GM23338 (cell line): ENCODE measurements at regions not wholly inside any gene's neighbourhood (a gene's known extent, or its start where the extent isn't known, plus 50 kb on each side); places are given as distances from the start of the nearest gene placed in this dataset.

Experiments
- ATAC-seq: fragments of 200-7000 bp; cut with Tn5 transposase; 3 replicates; pipeline ENCODE4 v1.9.1; 2020
- DNase-seq: peaks from one replicate; pipeline ENCODE4 v3.0.0-alpha.2; 2015; ENCODE audit warnings: low spot score
- H2AFZ ChIP-seq: fragments of 200-600 bp; sonication (generic); 2 replicates; pipeline ENCODE4 v1.8.0; 2016; ENCODE audit warnings: antibody characterized with exemption, mild to moderate bottlenecking, moderate library complexity
- H3F3A ChIP-seq: fragments of 200-600 bp; sonication (generic); replicated peaks from 2 replicates; pipeline ENCODE4 v1.8.0; 2017; ENCODE audit warnings: antibody characterized with exemption, mixed run types, low read depth
- H3K27ac ChIP-seq: fragments of 200-600 bp; sonication (generic); 2 replicates; pipeline ENCODE4 v1.6.1; 2016; ENCODE audit warnings: low read depth
- H3K27me3 ChIP-seq: fragments of 200-600 bp; sonication (generic); 2 replicates; pipeline ENCODE4 v1.8.0; 2016; ENCODE audit warnings: mild to moderate bottlenecking, mixed run types, moderate library complexity; ENCODE audit not compliant: insufficient read depth
- H3K36me3 ChIP-seq: fragments of 200-600 bp; sonication (generic); 2 replicates; pipeline ENCODE4 v1.8.0; 2016; ENCODE audit warnings: mild to moderate bottlenecking; ENCODE audit not compliant: insufficient read depth
- H3K4me1 ChIP-seq: fragments of 200-600 bp; sonication (generic); 2 replicates; pipeline ENCODE4 v1.8.0; 2016; ENCODE audit warnings: mild to moderate bottlenecking, moderate library complexity; ENCODE audit not compliant: insufficient read depth
- H3K4me2 ChIP-seq: fragments of 200-600 bp; sonication (generic); 2 replicates; pipeline ENCODE4 v1.7.1; 2017; ENCODE audit warnings: mixed run types
- H3K4me3 ChIP-seq: fragments of 200-600 bp; sonication (generic); 2 replicates; pipeline ENCODE4 v1.6.1; 2016; ENCODE audit warnings: mixed run types
- H3K79me2 ChIP-seq: fragments of 200-600 bp; sonication (generic); replicated peaks from 2 replicates; pipeline ENCODE4 v1.8.0; 2017; ENCODE audit warnings: mild to moderate bottlenecking; ENCODE audit not compliant: insufficient read depth
- H3K9me2 ChIP-seq: fragments of 200-600 bp; sonication (generic); 2 replicates; pipeline ENCODE4 v1.8.0; 2017; ENCODE audit not compliant: insufficient read depth
- H4K20me1 ChIP-seq: fragments of 200-600 bp; sonication (generic); replicated peaks from 2 replicates; pipeline ENCODE4 v1.8.0; 2017; ENCODE audit warnings: mild to moderate bottlenecking; ENCODE audit not compliant: insufficient read depth
- H3K27ac Mint-ChIP-seq: 2 replicates; pipeline ENCODE4 v1.8.0; 2020; ENCODE audit warnings: inconsistent platforms, mild to moderate bottlenecking, moderate library complexity, mixed read lengths
- H3K27me3 Mint-ChIP-seq: 3 replicates; pipeline ENCODE4 v1.8.0; 2022; ENCODE audit warnings: low read depth, mild to moderate bottlenecking, moderate library complexity, mixed read lengths, inconsistent platforms; ENCODE audit not compliant: insufficient read depth, poor library complexity
- H3K36me3 Mint-ChIP-seq: 3 replicates; pipeline ENCODE4 v1.8.0; 2021; ENCODE audit warnings: low read depth, mild to moderate bottlenecking, inconsistent platforms, moderate library complexity, mixed read lengths
- H3K4me1 Mint-ChIP-seq: 3 replicates; pipeline ENCODE4 v1.8.0; 2020; ENCODE audit warnings: mild to moderate bottlenecking, inconsistent platforms, mixed read lengths
- H3K4me3 Mint-ChIP-seq: 3 replicates; pipeline ENCODE4 v1.8.0; 2021; ENCODE audit warnings: moderate library complexity, mild to moderate bottlenecking, inconsistent platforms, mixed read lengths
- H3K9me3 Mint-ChIP-seq: 3 replicates; pipeline ENCODE4 v1.8.0; 2020; ENCODE audit warnings: moderate library complexity, mild to moderate bottlenecking, inconsistent platforms, mixed read lengths
- CREB1 ChIP-seq: fragments of 250-450 bp; sonication (Bioruptor Pico); IDR thresholded peaks from 2 replicates; pipeline ENCODE4 v1.5.0; 2020; ENCODE audit warnings: low read depth, mild to moderate bottlenecking, moderate library complexity
- CTCF ChIP-seq, 2 experiments: fragments of 200-600 bp in 1 of 2; sonication (generic) in 1 of 2; conservative IDR thresholded peaks; 2 replicates each; pipeline versions ENCODE4 v1.5.1 to v1.6.1; 2016 to 2017; ENCODE audit warnings: antibody characterized with exemption in 2 of 2, low read depth in 2 of 2, mild to moderate bottlenecking in 2 of 2, moderate library complexity in 1 of 2
- ETS1 ChIP-seq: IDR thresholded peaks from 2 replicates; pipeline ENCODE4 v1.6.1; 2016; ENCODE audit warnings: antibody characterized with exemption
- EZH2 ChIP-seq: fragments of 200-600 bp; sonication (generic); IDR thresholded peaks from one replicate; pipeline ENCODE4 v1.8.0; 2017; ENCODE audit warnings: antibody characterized with exemption, mild to moderate bottlenecking, low read depth; ENCODE audit not compliant: unreplicated experiment
- EZH2phosphoT487 ChIP-seq: fragments of 200-600 bp; sonication (generic); IDR thresholded peaks from one replicate; pipeline ENCODE4 v1.8.1; 2018; ENCODE audit warnings: antibody characterized with exemption; ENCODE audit not compliant: unreplicated experiment
- JUNB ChIP-seq: IDR thresholded peaks from one replicate; pipeline ENCODE4 v1.6.1; 2016; ENCODE audit warnings: antibody characterized with exemption; ENCODE audit not compliant: unreplicated experiment
- NANOG ChIP-seq: IDR thresholded peaks from 2 replicates; pipeline ENCODE4 v1.6.1; 2016; ENCODE audit warnings: antibody characterized with exemption, borderline replicate concordance
- POLR2AphosphoS5 ChIP-seq: IDR thresholded peaks from 2 replicates; pipeline ENCODE4 v1.6.1; 2016; ENCODE audit warnings: antibody characterized with exemption, low read depth
- REST ChIP-seq: IDR thresholded peaks from one replicate; pipeline ENCODE4 v1.6.1; 2018; ENCODE audit warnings: antibody characterized with exemption; ENCODE audit not compliant: unreplicated experiment
- STAT1 ChIP-seq: IDR thresholded peaks from one replicate; pipeline ENCODE4 v1.6.1; 2016; ENCODE audit warnings: antibody characterized with exemption; ENCODE audit not compliant: unreplicated experiment
- ZNF114 ChIP-seq: fragments of 250-450 bp; sonication (Bioruptor Pico); IDR thresholded peaks from 2 replicates; pipeline ENCODE4 v1.5.0; 2020; ENCODE audit warnings: mild to moderate bottlenecking, moderate library complexity
- ZNF331 ChIP-seq: fragments of 250-450 bp; sonication (Bioruptor Pico); IDR thresholded peaks from 2 replicates; pipeline ENCODE4 v1.5.0; 2020; ENCODE audit warnings: low read depth, mild to moderate bottlenecking, moderate library complexity

- no peak overlapping the region for H3K27ac Mint-ChIP-seq
- Histone ChIP-seq H4K20me1 (no peaks in the 10 kb centered on the region), H3K9me2 (peaks cover 3% of the 10 kb centered on the region; the same call in 1 of the 2 replicates), H3K4me3 (no peak overlapping the region), H3K36me3 (no peaks in the 10 kb centered on the region), H3K27me3 (no peaks in the 10 kb centered on the region), H3K4me1 (peaks cover 8% of the 10 kb centered on the region; the same call in 1 of the 2 replicates), H3K79me2 (no peaks in the 10 kb centered on the region), H2AFZ (no peak overlapping the region), H3K27ac (no peak overlapping the region), H3K4me2 (no peak overlapping the region), H3F3A (no peaks in the 10 kb centered on the region)
- TF ChIP-seq CTCF (conservative IDR thresholded peaks at IDR 0.05; ENCODE audit: low read depth in 2 of 2) (no peak), ZNF331 (CRISPR knock-in tag) (no peak), CREB1 (CRISPR knock-in tag) (no peak)
- no peak for DNase-seq
- ATAC-seq = no peak
- H3K36me3 Mint-ChIP-seq = peaks cover 9% of the 10 kb centered on the region
- H3K27me3 Mint-ChIP-seq = no peaks in the 10 kb centered on the region
- H3K9me3 Mint-ChIP-seq = peaks cover 7% of the 10 kb centered on the region; the same call in 2 of the 3 replicates
- no peak overlapping the region for H3K4me3 Mint-ChIP-seq
- peaks cover 7% of the 10 kb centered on the region; the same call in 1 of the 3 replicates for H3K4me1 Mint-ChIP-seq
Measured at GRCh38 chr9:115403753-115404152, 285.8 kb upstream of the TNC start.

GRCh38 chr9:115404311-115404710, 286.4 kb upstream of the TNC start:
- H3K79me2 ChIP-seq = no peaks in the 10 kb centered on the region
- H3K36me3 ChIP-seq = no peaks in the 10 kb centered on the region
- no peak for DNase-seq
- peaks cover 8% of the 10 kb centered on the region; the same call in 1 of the 2 replicates for H3K4me1 ChIP-seq
- H3K4me1 Mint-ChIP-seq = peaks cover 7% of the 10 kb centered on the region; the same call in 1 of the 3 replicates
- H3K4me3 ChIP-seq = no peak overlapping the region
- peaks cover 15% of the 10 kb centered on the region for H3K36me3 Mint-ChIP-seq
- H3K4me2 ChIP-seq = no peak overlapping the region
- H3F3A ChIP-seq = no peaks in the 10 kb centered on the region
- H3K27ac ChIP-seq = no peak overlapping the region
- no peaks in the 10 kb centered on the region for H3K27me3 ChIP-seq
- H2AFZ ChIP-seq = no peak overlapping the region
- H3K4me3 Mint-ChIP-seq = no peak overlapping the region
- H4K20me1 ChIP-seq = no peaks in the 10 kb centered on the region
- ATAC-seq = no peak
- H3K27me3 Mint-ChIP-seq = no peaks in the 10 kb centered on the region
- peaks cover 12% of the 10 kb centered on the region; the same call in 2 of the 3 replicates for H3K9me3 Mint-ChIP-seq
- H3K27ac Mint-ChIP-seq = no peak overlapping the region
- peaks cover 8% of the 10 kb centered on the region for H3K9me2 ChIP-seq
- TF ChIP-seq POLR2AphosphoS5 (no peak), REST (no peak), STAT1 (no peak), EZH2 (no peak), ZNF114 (CRISPR knock-in tag) (no peak), ETS1 (no peak), ZNF331 (CRISPR knock-in tag) (no peak), CREB1 (CRISPR knock-in tag) (no peak), EZH2phosphoT487 (no peak), JUNB (no peak), NANOG (no peak), CTCF (conservative IDR thresholded peaks at IDR 0.05; ENCODE audit: low read depth in 2 of 2) (no peak)
